LNCaP clone FGC (cell line): ENCODE measurements at regions not wholly inside any gene's neighbourhood (a gene's known extent, or its start where the extent isn't known, plus 50 kb on each side); places are given as distances from the start of the nearest gene placed in this dataset.
"Not testable (repeated sequence)": the region's sequence is repeated elsewhere in the genome, so short reads cannot be mapped to it uniquely, and the experiment has no call there.

Source experiments
- DNase-seq: peaks from one replicate; pipeline ENCODE4 v3.0.0-alpha.2; 2011; ENCODE audit warnings: low read depth
- H3K4me3 ChIP-seq: 2 replicates; pipeline ENCODE4 v1.5.1; 2011; ENCODE audit warnings: mild to moderate bottlenecking, low read depth, low read length, control low read depth
- CTCF ChIP-seq: IDR thresholded peaks from 2 replicates; pipeline ENCODE4 v1.5.1; 2012; ENCODE audit warnings: mild to moderate bottlenecking; ENCODE audit not compliant: control insufficient read depth, insufficient read depth; ENCODE audit errors: extremely low read depth

DNA sequence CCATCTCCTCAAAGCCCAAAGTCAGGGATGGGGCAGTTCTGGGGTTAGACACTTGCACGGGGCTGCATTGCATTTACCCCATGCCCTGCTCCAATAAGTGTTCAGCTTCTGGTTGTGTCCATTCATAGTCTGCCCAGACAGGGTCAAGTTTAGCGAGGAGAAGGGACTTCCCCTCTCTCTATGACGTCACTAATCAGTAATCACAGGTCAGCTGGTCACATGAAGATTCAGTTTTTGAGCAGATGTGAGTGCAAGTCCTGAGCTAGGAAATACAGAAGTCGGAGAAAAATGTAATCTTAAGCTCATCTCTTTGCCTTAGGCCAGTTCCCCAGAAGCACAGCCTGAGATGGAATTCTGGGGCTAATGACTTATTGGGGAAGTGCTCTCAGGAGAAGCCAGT is 310.1 kb downstream of the TSHZ3 start:
- TF ChIP-seq CTCF: no peak
- no peak overlapping the region for H3K4me3 ChIP-seq

DNA sequence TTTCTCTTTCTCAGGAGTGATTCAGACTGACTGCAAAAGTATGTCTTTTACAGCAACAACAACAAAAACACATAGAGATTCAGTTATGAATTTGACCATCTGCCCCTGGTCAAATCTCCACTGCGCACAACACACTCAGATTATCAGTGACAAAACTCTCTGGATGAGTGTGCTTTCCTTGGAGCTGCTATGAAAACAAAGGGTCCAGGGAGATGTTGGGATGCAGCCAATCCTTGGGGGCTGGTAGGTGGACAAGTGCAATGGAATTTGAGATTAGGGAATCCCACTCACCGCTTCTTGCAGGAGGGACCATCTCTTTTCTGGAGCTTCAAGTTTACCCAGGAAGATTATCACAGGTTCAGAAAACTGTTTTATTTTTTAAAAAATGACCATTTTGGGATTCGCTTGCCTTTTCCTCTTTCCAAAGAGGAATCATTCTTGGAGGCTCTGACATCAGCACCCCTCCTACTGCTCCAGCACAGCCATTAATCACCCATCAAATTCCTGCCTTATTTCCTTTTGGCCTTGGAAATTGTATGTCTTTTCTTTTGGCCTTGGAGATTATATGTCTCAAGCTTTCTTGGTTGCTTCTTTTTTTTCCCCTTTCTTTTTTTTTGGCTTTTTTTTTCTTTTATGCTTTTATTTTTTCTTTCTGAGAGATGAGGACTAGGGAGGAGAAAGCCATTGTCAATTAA is 311.8 kb downstream of the TSHZ3 start:
- no peak for DNase-seq
- H3K4me3 ChIP-seq: no peak overlapping the region
- TF ChIP-seq CTCF: no peak

More for the DNA sequence above, 310.1 kb downstream of the TSHZ3 start:
- DNase-seq: no peak

DNA sequence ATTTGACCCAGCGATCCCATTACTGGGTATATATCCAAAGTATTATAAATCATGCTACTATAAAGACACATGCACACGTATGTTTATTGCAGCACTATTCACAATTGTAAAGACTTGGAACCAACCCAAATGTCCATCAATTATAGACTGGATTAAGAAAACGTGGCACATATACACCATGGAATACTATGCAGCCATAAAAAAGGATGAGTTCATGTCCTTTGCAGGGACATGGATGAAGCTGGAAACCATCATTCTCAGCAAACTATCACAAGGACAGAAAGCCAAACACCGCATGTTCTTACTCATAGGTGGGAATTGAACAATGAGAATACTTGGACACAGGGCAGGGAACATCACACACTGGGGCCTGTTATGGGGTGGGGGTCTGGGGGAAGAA is 317.8 kb downstream of the TSHZ3 start:
- not testable (repeated sequence) for DNase-seq

GRCh38 chr19:31023038-31023437 is 326.2 kb downstream of the TSHZ3 start:
- TF ChIP-seq CTCF: no peak
- DNase-seq: no peak
- H3K4me3 ChIP-seq: no peak overlapping the region

More for the DNA sequence above, 317.8 kb downstream of the TSHZ3 start:
- not testable (repeated sequence) for H3K4me3 ChIP-seq

DNA sequence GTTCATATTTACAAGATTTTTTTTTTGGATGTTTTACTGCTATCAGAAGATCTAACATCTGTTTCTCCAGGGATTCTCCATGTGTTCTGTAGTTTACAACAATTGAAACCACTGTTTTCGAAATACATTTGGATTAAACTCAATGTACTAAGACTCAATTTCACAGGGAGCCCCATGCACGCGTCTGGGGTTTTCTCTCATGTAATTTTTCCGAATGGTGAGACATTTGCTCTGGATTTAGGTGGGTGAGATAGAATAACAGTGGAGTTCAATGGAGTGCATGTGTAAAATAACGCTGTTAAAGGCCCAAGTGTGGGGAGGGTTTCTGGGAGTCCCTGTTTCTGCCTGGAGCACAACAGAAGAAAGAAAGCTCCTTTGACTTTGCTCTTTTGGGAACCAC is 330.3 kb downstream of the TSHZ3 start:
- H3K4me3 ChIP-seq: no peak overlapping the region
- no peak for DNase-seq
- TF ChIP-seq CTCF: no peak

- H3K4me3 ChIP-seq: no peak overlapping the region
- DNase-seq: no peak
- no peak for TF ChIP-seq CTCF
Observed at GRCh38 chr19:31015778-31016177, 333.5 kb downstream of the TSHZ3 start.

GRCh38 chr19:31014668-31015067 is 334.6 kb downstream of the TSHZ3 start:
- no peak for DNase-seq
- H3K4me3 ChIP-seq: no peak overlapping the region
- no peak for TF ChIP-seq CTCF
